Effector memory CD4-positive, alpha-beta T cell (primary cell): ENCODE measurements at regions not wholly inside any gene's neighbourhood (a gene's known extent, or its start where the extent isn't known, plus 50 kb on each side); places are given as distances from the start of the nearest gene placed in this dataset.

Source experiments
- DNase-seq, 3 donors: peaks; one replicate each; pipeline ENCODE4 v3.0.0-alpha.2; 2020
- H3K27ac ChIP-seq: 2 replicates; pipeline ENCODE4 v1.7.0; 2013; ENCODE audit warnings: mild to moderate bottlenecking, low read length, moderate library complexity; ENCODE audit not compliant: insufficient read depth, poor library complexity, severe bottlenecking
- H3K27me3 ChIP-seq: replicated peaks from 2 replicates; pipeline ENCODE4 v1.7.0; 2013; ENCODE audit warnings: mild to moderate bottlenecking, low read length; ENCODE audit not compliant: insufficient read depth, control insufficient read depth, poor library complexity, severe bottlenecking
- H3K36me3 ChIP-seq: 2 replicates; pipeline ENCODE4 v1.7.0; 2013; ENCODE audit warnings: mild to moderate bottlenecking, low read length, moderate library complexity; ENCODE audit not compliant: control insufficient read depth, insufficient read depth
- H3K4me1 ChIP-seq: 2 replicates; pipeline ENCODE4 v1.7.0; 2013; ENCODE audit warnings: low read length, mild to moderate bottlenecking; ENCODE audit not compliant: control insufficient read depth, insufficient read depth, poor library complexity, severe bottlenecking
- H3K4me3 ChIP-seq: 2 replicates; pipeline ENCODE4 v1.7.0; 2013; ENCODE audit warnings: low read length, low read depth, mild to moderate bottlenecking; ENCODE audit not compliant: insufficient read depth, poor library complexity, severe bottlenecking
- H3K9me3 ChIP-seq: 2 replicates; pipeline ENCODE4 v1.7.0; 2013; ENCODE audit warnings: mild to moderate bottlenecking, low read length, moderate library complexity; ENCODE audit not compliant: control insufficient read depth

GRCh38 chr2:145710303-145710702 is 1190.4 kb upstream of the ZEB2 start:
- no peak for DNase-seq
- Histone ChIP-seq H3K4me3 (no peak overlapping the region), H3K4me1 (no peaks in the 10 kb centered on the region), H3K36me3 (no peaks in the 10 kb centered on the region), H3K27me3 (no peaks in the 10 kb centered on the region), H3K27ac (no peak overlapping the region), H3K9me3 (no peaks in the 10 kb centered on the region)

GRCh38 chr2:145702305-145702704 is 1182.4 kb upstream of the ZEB2 start:
- Histone ChIP-seq H3K9me3 (no peaks in the 10 kb centered on the region), H3K27ac (no peak overlapping the region), H3K27me3 (no peaks in the 10 kb centered on the region), H3K4me3 (no peak overlapping the region), H3K36me3 (no peaks in the 10 kb centered on the region), H3K4me1 (no peaks in the 10 kb centered on the region)
- DNase-seq: no peak

GRCh38 chr2:145692971-145693478 is 1173.1 kb upstream of the ZEB2 start:
- Histone ChIP-seq H3K4me1 (no peaks in the 10 kb centered on the region), H3K9me3 (no peaks in the 10 kb centered on the region), H3K27me3 (no peaks in the 10 kb centered on the region), H3K27ac (no peak overlapping the region), H3K36me3 (no peaks in the 10 kb centered on the region), H3K4me3 (no peak overlapping the region)
- no peak for DNase-seq

DNA sequence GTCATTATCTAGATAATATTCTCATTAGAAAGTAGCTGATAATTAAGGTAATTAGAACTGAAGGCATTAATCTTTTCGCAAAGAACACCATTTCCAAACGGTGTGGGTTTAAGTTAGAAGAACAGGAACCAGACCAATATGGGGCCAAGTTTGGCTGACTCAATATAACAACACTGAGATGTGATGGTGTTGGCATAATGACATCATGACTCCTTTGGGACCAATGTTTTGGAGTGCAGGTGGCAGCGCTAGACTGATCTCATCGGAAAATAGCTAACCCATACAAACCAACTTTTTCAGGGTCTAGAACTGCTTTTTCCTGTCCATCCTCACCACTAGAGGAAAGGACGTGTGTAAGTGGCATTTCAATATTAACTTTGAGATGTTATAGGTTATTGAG is 1171.7 kb upstream of the ZEB2 start:
- no peak overlapping the region for H3K27ac ChIP-seq
- no peak for DNase-seq
- H3K36me3 ChIP-seq: no peaks in the 10 kb centered on the region
- no peaks in the 10 kb centered on the region for H3K9me3 ChIP-seq
- no peaks in the 10 kb centered on the region for H3K27me3 ChIP-seq
- H3K4me1 ChIP-seq: no peaks in the 10 kb centered on the region
- H3K4me3 ChIP-seq: no peak overlapping the region

- no peaks in the 10 kb centered on the region for H3K9me3 ChIP-seq
- H3K36me3 ChIP-seq: no peaks in the 10 kb centered on the region
- no peaks in the 10 kb centered on the region for H3K4me1 ChIP-seq
- no peak overlapping the region for H3K4me3 ChIP-seq
- no peak overlapping the region for H3K27ac ChIP-seq
- H3K27me3 ChIP-seq: no peaks in the 10 kb centered on the region
- no peak for DNase-seq
Observed at GRCh38 chr2:145690183-145690778, 1170.4 kb upstream of the ZEB2 start.

DNA sequence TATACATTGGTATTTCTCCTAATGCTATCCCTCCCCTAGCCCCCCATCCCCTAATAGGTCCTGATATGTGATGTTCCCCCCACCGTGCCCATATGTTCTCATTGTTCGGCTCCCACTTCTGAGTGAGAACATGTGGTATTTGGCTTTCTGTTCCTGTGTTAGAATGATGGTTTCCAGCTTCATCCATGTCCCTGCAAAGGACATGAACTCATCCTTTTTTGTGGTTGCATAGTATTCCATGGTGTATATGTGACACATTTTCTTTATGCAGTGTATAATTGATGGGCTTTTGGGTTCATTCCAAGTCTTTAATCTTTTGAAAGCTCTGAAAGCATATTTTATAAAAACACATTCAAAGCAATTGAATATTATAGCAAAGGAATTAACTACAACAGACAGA is 1169.4 kb upstream of the ZEB2 start:
- Histone ChIP-seq H3K27me3 (no peaks in the 10 kb centered on the region), H3K4me1 (no peaks in the 10 kb centered on the region), H3K9me3 (no peaks in the 10 kb centered on the region), H3K36me3 (no peaks in the 10 kb centered on the region), H3K4me3 (no peak overlapping the region), H3K27ac (no peak overlapping the region)
- no peak for DNase-seq

DNA sequence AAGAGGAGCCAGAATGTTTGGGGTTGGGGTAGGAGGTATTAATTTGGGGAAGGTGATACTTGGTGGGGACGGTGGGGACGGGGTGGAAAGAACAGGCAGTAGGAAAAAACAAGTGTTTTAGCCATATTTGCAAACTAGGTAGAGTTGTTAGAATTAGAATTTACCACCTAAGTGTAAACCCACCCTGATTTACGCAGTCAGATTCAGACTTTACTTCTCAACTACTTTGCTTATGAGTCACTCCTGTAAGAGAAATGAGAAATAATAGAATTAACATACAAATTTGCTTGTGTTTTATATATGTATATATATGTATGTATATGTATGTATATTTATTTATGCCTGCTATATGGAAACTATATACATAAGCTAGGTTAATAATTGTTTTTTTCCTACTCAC is 1168.2 kb upstream of the ZEB2 start:
- H3K4me3 ChIP-seq: no peak overlapping the region
- H3K27ac ChIP-seq: no peak overlapping the region
- no peak for DNase-seq
- H3K36me3 ChIP-seq: no peaks in the 10 kb centered on the region
- H3K27me3 ChIP-seq: no peaks in the 10 kb centered on the region
- H3K4me1 ChIP-seq: no peaks in the 10 kb centered on the region
- H3K9me3 ChIP-seq: no peaks in the 10 kb centered on the region

DNA sequence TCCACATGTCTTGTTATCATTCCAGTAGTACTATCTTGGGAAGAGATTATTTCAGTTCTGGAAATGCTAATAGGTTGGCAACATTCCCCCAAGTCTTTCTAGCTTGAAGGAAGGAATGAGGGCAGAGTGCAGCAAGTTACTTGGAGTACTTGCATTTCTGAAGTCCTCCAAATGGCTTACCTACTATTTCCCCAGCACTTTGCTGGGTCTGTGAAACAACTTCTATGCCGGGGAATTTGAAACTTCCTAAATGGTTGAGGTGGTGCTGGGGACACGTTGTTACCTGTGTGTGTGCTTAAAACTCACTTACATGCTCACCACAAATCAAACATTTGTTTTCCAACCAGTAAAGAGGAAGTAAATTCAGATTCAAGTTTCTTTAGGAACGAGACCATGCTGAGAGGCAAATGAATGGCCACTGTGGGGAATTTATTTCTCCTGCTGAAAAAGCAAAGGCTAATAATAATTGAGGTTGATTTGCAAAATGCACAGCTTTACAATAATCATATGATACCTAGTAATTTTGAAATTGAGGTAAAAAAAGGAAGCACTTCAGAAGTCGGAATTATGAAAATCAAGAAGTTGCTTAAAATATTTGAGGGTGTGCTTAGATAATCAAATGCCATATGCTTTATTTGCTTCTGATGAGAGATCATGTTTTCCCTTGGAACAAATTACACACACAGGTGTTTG is 1167.7 kb upstream of the ZEB2 start:
- Histone ChIP-seq H3K27ac (no peak overlapping the region), H3K4me1 (no peaks in the 10 kb centered on the region), H3K36me3 (no peaks in the 10 kb centered on the region), H3K4me3 (no peak overlapping the region), H3K27me3 (no peaks in the 10 kb centered on the region), H3K9me3 (no peaks in the 10 kb centered on the region)
- DNase-seq: no peak

DNA sequence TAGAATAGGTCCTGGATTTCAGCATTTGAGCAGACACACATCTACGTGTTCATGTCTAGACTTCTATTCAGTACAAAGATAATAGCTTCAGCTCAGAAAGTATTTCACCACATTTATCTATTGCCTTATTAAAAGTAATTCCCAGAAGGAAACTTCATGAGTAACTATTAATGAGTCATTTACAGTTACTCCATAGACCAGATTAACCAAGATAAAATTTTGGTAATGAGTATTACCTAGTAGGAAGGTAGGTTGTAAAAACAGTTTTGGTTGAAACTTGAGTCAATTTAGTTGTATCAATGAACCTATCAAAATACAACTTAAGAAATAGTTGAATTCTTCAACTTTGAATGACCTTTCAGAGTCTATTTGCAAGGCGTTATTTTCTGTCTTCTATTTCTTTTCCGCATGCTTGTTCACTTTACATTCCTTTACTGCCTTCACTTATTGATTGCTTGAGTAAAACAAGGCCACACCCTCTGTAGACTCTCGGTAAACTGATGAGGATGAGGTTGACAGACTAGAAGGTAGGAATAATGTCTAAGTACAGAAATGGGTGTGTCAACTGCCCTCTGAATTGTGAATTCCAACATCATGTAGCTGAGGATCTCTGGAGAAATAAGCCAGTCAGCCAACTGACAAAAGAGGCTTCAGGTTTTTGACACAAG is 1165.6 kb upstream of the ZEB2 start:
- no peak overlapping the region for H3K4me3 ChIP-seq
- H3K27ac ChIP-seq: no peak overlapping the region
- no peaks in the 10 kb centered on the region for H3K36me3 ChIP-seq
- no peak for DNase-seq
- H3K27me3 ChIP-seq: no peaks in the 10 kb centered on the region
- H3K4me1 ChIP-seq: no peaks in the 10 kb centered on the region
- no peaks in the 10 kb centered on the region for H3K9me3 ChIP-seq

GRCh38 chr2:145682546-145683157 is 1162.7 kb upstream of the ZEB2 start:
- DNase-seq: no peak

More at GRCh38 chr2:145682546-145683157, 1162.7 kb upstream of the ZEB2 start:
- no peaks in the 10 kb centered on the region for H3K4me1 ChIP-seq
- H3K4me3 ChIP-seq: no peak overlapping the region
- no peaks in the 10 kb centered on the region for H3K9me3 ChIP-seq
- H3K27ac ChIP-seq: no peak overlapping the region
- H3K36me3 ChIP-seq: no peaks in the 10 kb centered on the region
- no peaks in the 10 kb centered on the region for H3K27me3 ChIP-seq
